Loucy (cell line): ENCODE measurements at regions not wholly inside any gene's neighbourhood (a gene's known extent, or its start where the extent isn't known, plus 50 kb on each side); places are given as distances from the start of the nearest gene placed in this dataset.

Experiments
- H2AFZ ChIP-seq: fragments of 200-600 bp; sonication (generic); 2 replicates; pipeline ENCODE4 v1.6.0; 2016; ENCODE audit warnings: antibody characterized with exemption, mild to moderate bottlenecking, low read length, moderate library complexity
- H3F3A ChIP-seq: fragments of 200-600 bp; 2 replicates; pipeline ENCODE4 v1.6.0; 2016; ENCODE audit warnings: antibody characterized with exemption, low read depth, mild to moderate bottlenecking
- H3K27me3 ChIP-seq: fragments of 200-600 bp; sonication (generic); 2 replicates; pipeline ENCODE4 v1.6.1; 2014; ENCODE audit warnings: low read length, mild to moderate bottlenecking; ENCODE audit not compliant: insufficient read depth, poor library complexity, severe bottlenecking
- H3K36me3 ChIP-seq: fragments of 200-600 bp; sonication (generic); 2 replicates; pipeline ENCODE4 v1.6.1; 2016; ENCODE audit warnings: low read length; ENCODE audit not compliant: insufficient read depth
- H3K4me1 ChIP-seq: fragments of 200-600 bp; sonication (generic); 2 replicates; pipeline ENCODE4 v1.5.1; 2014; ENCODE audit warnings: low read length, mild to moderate bottlenecking; ENCODE audit not compliant: insufficient read depth, poor library complexity, severe bottlenecking
- H3K4me2 ChIP-seq: fragments of 200-600 bp; sonication (generic); 2 replicates; pipeline ENCODE4 v1.6.0; 2014; ENCODE audit warnings: antibody characterized with exemption, low read length, low read depth, mild to moderate bottlenecking; ENCODE audit not compliant: poor library complexity, severe bottlenecking
- H3K4me3 ChIP-seq: fragments of 200-600 bp; sonication (generic); 2 replicates; pipeline ENCODE4 v1.5.1; 2014; ENCODE audit warnings: low read length, mild to moderate bottlenecking, mixed read lengths; ENCODE audit not compliant: poor library complexity, severe bottlenecking
- H3K79me2 ChIP-seq: fragments of 200-600 bp; sonication (generic); 2 replicates; pipeline ENCODE4 v1.6.1; 2014; ENCODE audit warnings: low read length; ENCODE audit not compliant: insufficient read depth
- H3K9ac ChIP-seq: fragments of 200-600 bp; sonication (generic); 2 replicates; pipeline ENCODE4 v1.6.0; 2014; ENCODE audit warnings: mild to moderate bottlenecking, low read depth, low read length, moderate library complexity; ENCODE audit not compliant: poor library complexity, severe bottlenecking
- H3K9me2 ChIP-seq: fragments of 200-600 bp; sonication (generic); replicated peaks from 2 replicates; pipeline ENCODE4 v1.6.1; 2016; ENCODE audit warnings: low read depth, low read length, mixed read lengths
- H3K9me3 ChIP-seq: fragments of 200-600 bp; sonication (generic); 2 replicates; pipeline ENCODE4 v1.6.1; 2014; ENCODE audit warnings: mild to moderate bottlenecking, antibody characterized with exemption, low read length, low read depth; ENCODE audit not compliant: insufficient read depth
- H4K20me1 ChIP-seq: fragments of 200-600 bp; sonication (generic); 2 replicates; pipeline ENCODE4 v1.6.0; 2014; ENCODE audit warnings: antibody characterized with exemption, low read length, mild to moderate bottlenecking; ENCODE audit not compliant: insufficient read depth, poor library complexity, severe bottlenecking
- CTCF ChIP-seq: fragments of 200-600 bp; sonication (generic); conservative IDR thresholded peaks from 2 replicates; pipeline ENCODE4 v1.5.1; 2014; ENCODE audit warnings: mild to moderate bottlenecking, antibody characterized with exemption, low read length
- EZH2phosphoT487 ChIP-seq: fragments of 200-600 bp; IDR thresholded peaks from 2 replicates; pipeline ENCODE4 v1.6.1; 2018; ENCODE audit warnings: antibody characterized with exemption, mild to moderate bottlenecking, moderate library complexity, borderline replicate concordance

GRCh38 chr4:81665649-81666048 is 193.9 kb upstream of the RASGEF1B start:
- Histone ChIP-seq H3K4me2 (no peak overlapping the region), H3K79me2 (no peaks in the 10 kb centered on the region), H4K20me1 (no peaks in the 10 kb centered on the region), H3K9me3 (no peaks in the 10 kb centered on the region), H3K4me1 (no peaks in the 10 kb centered on the region), H3K4me3 (no peak overlapping the region), H3K36me3 (no peaks in the 10 kb centered on the region), H3K9me2 (no peaks in the 10 kb centered on the region), H2AFZ (no peak overlapping the region), H3K9ac (no peak overlapping the region), H3K27me3 (no peaks in the 10 kb centered on the region), H3F3A (no peaks in the 10 kb centered on the region)
- TF ChIP-seq EZH2phosphoT487 (no peak), CTCF (no peak)

GRCh38 chr4:81665045-81665444 is 193.3 kb upstream of the RASGEF1B start:
- no peak overlapping the region for H3K4me3 ChIP-seq
- no peak overlapping the region for H3K9ac ChIP-seq
- H3K4me1 ChIP-seq: no peaks in the 10 kb centered on the region
- no peaks in the 10 kb centered on the region for H3F3A ChIP-seq
- H3K79me2 ChIP-seq: no peaks in the 10 kb centered on the region
- no peak overlapping the region for H2AFZ ChIP-seq
- H3K36me3 ChIP-seq: no peaks in the 10 kb centered on the region
- no peak for TF ChIP-seq EZH2phosphoT487
- no peak for TF ChIP-seq CTCF
- H4K20me1 ChIP-seq: no peaks in the 10 kb centered on the region
- H3K9me2 ChIP-seq: no peaks in the 10 kb centered on the region
- no peaks in the 10 kb centered on the region for H3K27me3 ChIP-seq
- no peaks in the 10 kb centered on the region for H3K9me3 ChIP-seq
- H3K4me2 ChIP-seq: no peak overlapping the region

GRCh38 chr4:81664079-81664478 is 192.4 kb upstream of the RASGEF1B start:
- H3K9me3 ChIP-seq: no peaks in the 10 kb centered on the region; the same call in 1 of the 2 replicates
- H3K79me2 ChIP-seq: no peaks in the 10 kb centered on the region
- H3K27me3 ChIP-seq: no peaks in the 10 kb centered on the region
- no peak overlapping the region for H3K4me3 ChIP-seq
- no peaks in the 10 kb centered on the region for H3K36me3 ChIP-seq
- no peaks in the 10 kb centered on the region for H3K4me1 ChIP-seq
- H3K4me2 ChIP-seq: no peak overlapping the region
- H3K9ac ChIP-seq: no peak overlapping the region
- no peak overlapping the region for H2AFZ ChIP-seq
- H3F3A ChIP-seq: no peaks in the 10 kb centered on the region
- TF ChIP-seq EZH2phosphoT487 (no peak), CTCF (no peak)
- H4K20me1 ChIP-seq: no peaks in the 10 kb centered on the region
- no peaks in the 10 kb centered on the region for H3K9me2 ChIP-seq
